ENCODE measurements at regions not wholly inside any gene's neighbourhood (a gene's known extent, or its start where the extent isn't known, plus 50 kb on each side); places are given as distances from the start of the nearest gene placed in this dataset.

DNA sequence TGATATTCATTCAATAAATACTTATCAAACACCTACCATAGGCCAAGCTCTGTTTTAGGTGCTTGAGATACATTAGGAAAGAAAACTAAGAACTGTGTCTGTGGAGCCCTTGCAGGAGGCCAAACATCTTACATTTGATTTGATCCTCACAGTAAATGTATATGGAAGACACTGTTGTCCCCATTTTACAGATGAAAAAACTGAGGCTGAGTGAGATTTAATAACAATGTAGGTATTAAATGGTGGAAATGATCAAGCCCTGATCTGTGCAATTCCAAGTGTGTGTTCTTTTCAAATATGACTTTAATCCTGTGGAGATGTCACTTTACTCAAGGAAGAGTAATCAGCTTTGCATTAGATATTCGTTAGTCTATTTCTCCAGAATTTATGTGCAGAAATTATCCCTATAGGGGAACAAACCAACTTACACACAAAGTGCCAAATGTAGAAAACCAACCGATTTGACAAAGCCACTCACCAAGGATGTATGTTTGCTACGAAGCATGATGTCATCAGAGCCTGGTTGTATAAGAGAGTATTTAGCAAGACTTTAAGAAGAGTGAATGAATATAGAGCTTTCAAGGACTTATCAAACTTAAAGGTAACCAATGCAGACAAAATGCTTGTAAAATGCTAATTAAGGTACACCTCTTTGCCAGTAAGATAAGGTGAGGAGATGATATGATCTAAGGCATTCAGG is 153.9 kb upstream of the NFIB start:
- no peak for DNase-seq (ENCODE audit: low read depth in 2 of 2)

DNA sequence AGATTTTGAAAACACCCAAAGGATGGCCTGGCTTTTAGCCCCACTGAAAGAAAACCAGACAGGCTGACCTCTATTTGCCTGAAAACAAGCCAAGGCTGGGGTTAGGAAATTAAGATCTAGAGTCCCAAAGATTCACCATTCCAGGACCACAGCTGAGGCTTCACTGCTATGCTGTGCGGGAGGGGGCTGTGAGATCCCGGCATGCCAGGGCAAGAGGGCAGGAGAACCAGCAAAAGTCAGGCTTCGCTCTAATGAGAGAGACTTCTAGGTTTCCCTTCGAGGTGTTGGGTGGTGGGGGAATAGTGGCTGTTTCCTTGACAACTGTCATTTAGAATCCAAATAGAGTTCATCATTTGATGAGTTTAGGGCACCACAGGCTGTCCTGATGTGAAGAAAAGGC is 152.9 kb upstream of the NFIB start:
- DNase-seq (ENCODE audit: low read depth in 2 of 2): no peak

DNA sequence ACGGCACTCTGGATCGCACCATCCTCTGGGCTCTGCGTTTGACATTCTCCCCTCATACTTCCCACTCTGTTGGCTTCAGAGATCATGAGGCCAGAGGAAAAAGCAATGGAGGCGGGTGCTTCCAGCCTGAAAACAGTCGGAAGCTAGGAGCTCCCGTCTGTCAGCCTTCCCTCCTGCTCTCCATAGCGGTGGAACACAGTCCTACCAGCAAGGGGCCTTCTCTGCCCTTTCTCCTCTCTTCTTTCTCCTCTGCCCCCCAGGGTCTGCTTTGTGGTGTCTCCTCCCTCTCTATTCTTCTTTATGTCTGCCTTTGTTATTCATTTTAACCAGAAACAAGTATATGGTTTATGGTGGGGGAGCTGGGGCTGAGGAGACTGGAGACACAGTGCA is 152.5 kb upstream of the NFIB start:
- DNase-seq (ENCODE audit: low read depth in 2 of 2): no peak

DNA sequence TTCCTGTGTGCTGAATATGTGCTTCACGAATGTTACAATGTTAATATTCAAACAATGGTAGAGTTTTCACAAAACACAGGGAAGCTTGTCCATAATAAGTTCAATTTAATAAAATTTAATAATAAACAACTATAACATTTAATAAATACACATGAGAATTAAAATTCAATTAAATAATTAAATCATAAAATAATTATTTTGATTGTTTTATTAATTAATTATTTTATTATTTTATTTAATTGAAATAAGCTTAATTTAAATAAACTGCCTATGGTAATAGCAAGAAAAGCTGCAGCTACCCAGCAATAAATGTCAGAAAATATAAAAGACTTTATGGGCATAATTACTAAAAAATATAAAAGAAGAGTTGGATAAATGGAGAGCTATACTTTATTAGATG is 149.0 kb upstream of the NFIB start:
- no peak for DNase-seq (ENCODE audit: low read depth in 2 of 2)

DNA sequence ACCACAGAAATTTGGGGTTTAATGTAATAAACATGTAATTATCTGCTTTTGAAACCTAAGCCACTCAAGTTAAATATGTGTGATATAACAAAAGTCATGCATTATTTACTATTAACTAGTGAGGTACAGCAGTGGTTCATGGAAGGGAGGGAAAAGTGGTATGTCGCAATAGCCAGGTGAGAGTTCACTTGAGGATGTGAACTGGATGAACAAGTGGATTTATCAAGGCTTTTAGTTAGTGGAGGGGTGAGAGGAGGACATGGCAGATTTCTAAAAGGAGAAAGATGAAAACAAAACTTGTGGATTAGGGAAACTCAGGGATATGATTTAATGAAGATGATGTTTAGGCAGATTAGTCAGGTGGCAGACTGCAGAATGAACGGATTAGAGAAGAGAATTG is 141.3 kb upstream of the NFIB start:
- no peak for DNase-seq (ENCODE audit: low read depth in 2 of 2)

DNA sequence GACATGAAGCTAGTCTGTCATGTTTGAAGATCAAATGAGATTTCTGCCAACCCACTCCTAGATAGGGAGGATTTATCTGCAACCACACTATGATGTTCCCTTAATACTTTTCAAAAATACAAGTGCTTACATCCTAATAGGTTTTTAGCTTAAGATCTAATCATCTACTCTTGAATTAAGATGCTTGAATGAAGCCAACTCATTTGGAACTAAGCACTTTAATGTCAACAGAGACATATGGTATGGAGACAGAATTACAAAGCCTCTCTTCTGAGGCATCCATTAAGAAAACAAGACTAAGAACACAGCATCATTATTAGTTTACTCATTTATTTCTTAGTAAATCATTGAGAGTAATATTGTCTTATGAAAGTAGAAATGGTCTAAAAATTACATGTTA is 139.3 kb upstream of the NFIB start:
- no peak for DNase-seq (ENCODE audit: low read depth in 2 of 2)

DNA sequence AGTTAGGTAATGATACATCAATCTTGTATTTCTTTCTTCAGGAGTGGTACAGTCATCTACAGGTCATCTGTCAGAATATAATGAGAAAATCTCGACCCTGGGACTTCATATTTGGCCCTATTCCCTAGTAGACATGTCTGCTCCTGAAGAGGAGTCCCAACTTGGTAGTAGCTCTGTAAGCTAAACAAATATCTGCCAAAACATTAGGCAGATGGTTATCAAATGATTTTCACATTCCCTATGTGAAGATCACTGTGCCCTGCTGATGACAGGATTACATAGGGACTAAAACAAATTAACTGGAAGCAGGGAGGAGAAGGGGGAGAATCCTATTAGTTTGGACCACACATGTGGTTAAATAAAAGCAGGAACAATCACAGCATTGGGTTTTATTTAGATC is 138.6 kb upstream of the NFIB start:
- no peak for DNase-seq (ENCODE audit: low read depth in 2 of 2)

DNA sequence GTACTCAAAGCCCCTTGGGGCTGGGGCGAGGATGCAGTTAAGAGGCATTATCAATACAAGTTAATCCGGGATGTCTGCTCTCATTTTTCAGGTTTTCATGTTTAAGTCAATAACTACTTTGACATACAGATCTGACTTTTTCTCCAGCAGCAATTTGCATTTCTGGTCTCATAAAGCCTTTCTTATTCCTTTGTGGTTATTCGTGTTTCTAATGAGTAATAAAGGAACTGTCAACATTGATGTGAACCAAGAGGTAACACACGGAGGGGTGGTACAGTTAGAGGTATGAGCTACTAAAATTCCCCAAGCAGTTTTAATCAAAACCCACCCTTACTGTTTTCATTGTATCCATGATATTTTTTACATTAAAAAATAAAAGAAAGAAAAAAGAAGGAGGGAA is 138.0 kb upstream of the NFIB start:
- no peak for DNase-seq (ENCODE audit: low read depth in 2 of 2)

DNA sequence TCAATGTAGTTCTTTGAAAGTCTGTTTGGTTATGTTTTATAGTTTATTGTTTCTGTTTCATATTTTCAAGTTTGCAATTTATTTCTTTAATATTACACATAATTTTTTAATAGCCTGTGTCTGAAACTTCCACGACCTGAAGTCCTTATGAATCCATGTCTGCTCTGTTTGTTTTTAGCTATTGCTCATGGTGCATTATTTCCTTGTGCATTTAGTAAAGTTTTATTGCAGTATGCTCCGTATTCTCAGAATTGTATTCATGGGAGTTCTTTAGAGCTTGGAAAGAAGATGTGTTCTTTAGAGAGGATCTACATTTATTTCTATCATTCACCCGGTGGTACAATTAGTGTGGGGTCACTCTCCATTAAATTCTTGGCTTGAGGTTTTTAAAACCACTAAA is 133.2 kb upstream of the NFIB start:
- DNase-seq (ENCODE audit: low read depth in 2 of 2): no peak

DNA sequence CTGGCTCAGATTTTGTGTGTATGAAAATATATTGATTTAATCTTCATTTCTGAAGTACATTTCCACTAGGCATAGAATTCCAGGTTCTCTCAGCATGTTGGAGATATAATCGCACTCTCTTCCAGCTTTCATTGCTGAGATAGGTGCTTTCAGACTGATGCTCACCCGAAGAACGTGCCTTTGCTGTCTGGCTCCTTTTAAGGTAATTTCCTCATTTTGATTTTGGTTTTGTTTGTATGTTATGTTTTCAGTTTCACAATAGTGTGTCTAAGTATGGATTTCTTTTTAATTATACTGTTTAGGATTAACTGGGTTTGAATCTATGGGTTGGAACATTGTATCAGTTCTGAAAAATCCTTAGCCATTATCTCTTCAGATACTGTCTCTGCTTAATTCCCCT is 132.0 kb upstream of the NFIB start:
- DNase-seq (ENCODE audit: low read depth in 2 of 2): no peak

DNA sequence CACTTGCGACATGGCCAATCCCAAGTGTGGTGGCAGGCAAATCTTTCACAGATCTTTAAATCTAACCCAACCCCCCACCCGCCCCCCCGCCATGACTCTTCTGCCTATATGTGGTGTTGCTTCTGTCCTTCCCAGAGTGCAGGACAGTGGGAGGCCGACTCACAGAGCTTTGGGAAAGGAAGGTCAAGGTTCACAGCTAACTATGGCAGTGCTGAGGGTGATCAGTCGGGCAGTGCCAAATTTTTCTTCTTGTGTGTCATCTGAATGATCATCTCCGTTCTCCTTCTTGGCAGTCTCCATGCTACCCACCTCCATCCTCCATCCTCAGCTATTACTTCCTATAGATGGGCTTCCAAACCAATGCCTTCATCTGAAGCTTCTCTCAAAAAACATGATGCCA is 129.0 kb upstream of the NFIB start:
- DNase-seq (ENCODE audit: low read depth in 2 of 2): no peak

DNA sequence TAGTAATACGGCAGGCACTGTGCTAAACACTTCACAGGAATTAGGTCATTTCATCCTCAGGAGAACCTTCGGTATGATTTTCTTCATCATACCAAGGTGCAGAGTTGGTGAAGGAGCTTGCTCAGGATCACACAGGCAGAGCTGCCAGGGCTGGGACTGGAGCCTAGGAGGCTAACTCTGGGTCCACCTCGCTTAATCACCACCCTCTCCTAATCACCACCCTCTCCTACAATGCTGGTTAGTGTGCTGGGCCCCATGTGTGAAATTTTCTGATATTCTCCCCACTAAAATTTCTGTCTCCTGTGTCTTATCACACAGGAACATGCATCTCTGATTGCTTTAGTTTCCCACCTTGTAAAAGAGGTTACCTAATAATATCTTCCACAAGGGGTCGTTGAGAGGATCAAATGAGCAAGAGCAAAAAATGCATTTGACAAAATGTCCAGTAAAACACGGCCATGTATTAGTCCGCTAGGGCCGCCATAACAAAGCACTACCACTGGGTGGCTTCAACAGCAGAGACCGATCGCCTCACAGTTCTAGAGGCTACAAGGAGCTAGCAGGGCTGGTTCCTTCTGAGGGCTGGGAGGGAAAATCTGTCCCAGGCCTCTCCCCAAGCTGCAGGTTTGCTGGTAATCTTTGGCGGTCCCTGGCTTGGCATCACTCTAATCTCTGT is 128.2 kb upstream of the NFIB start:
- DNase-seq (ENCODE audit: low read depth in 2 of 2): peak in 1 of 2 donors; percentile 23

DNA sequence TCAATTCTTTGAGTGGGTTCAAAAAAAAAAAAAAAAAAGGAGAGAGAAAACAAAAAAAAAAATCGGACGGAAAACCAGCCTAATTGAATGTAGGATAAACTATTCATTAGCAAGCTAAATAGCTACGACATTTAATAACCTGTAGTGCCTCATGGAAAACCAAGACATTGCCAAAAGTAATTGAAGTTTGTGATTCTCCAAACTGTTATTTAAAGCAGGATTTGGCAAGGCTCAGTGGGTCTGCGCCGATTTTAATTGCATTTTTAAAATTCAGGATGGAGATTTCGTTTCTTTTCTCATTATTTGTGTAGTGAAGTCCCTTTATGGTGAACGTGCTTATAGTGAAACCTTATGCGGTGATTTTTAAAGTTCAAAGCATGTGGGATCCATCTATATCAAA is 127.2 kb upstream of the NFIB start:
- DNase-seq (ENCODE audit: low read depth in 2 of 2): no peak

DNA sequence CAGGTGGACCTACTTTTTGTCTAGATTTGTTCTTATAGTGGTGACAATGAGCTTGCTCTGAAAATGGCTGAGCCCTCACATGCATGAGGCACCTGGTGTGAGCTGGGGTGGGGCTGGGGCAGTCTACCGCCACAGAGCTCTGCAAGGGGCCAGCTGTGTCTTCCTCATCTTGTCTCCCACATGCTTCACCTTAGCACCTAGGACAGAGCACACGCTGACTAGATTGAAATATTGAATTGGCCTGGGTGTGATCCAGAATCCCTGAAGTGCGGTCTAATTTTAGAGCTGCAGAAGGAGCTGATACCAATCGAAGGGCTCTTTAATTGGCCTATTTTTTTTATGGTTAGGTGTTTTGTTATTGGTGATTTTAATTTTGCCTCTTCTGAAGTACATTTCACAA is 126.1 kb upstream of the NFIB start:
- DNase-seq (ENCODE audit: low read depth in 2 of 2): no peak

DNA sequence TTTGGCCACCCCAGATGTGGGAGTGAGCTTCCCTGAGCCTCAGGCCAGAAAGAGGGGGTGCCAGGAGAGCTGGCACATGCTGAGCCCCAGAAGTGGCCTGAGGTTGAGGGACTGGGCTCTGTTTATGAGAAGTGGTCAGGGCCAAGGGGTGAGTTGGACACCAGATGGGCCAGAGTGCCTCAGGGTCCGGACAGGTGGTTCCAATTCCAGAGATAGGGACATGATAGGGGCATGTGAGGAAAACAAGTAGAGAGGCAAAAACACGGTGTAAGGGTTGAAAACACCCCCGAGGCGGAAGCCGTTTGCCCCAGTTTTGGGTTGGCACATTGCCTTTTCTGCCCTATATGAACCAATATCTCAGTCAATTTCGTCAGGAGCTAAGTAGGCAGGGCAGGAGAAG is 125.6 kb upstream of the NFIB start:
- no peak for DNase-seq (ENCODE audit: low read depth in 2 of 2)

DNA sequence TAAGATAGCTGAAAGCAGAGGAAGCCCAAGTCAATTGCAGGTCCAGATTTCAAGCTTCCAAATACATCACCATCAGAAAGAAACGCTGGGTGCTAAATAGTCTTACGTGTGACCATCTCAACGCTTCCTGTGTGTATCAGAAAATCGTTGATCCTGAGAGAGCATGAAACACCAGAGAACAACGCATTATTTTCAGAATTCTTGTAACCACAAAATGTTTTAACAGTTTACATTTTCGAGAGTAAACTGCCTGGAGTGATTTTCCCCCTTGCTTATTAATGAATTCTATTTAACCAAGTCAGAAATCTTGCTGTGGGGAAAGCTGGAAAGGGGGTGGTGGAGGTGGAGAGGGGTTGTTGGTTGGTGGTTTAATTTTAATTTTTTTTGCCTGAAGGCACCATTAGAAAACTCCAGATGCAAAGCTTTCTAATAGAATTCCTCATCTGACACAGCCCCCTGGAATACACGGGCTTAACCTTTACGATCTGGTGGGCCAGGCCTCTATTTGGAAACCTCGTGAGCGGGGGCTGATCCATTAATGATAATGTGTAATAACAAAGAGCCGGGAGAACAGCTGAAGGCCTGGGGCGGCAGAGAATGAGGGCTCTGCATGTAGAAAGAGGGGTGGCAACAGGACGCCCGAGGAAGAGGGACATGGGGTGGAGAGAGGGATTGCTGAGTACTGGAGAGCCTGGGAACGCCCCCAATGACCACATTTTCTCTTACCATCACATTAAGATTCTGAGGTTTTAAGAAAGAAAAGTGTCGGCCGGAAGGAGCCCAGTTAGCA is 124.5 kb upstream of the NFIB start:
- no peak for DNase-seq (ENCODE audit: low read depth in 2 of 2)

DNA sequence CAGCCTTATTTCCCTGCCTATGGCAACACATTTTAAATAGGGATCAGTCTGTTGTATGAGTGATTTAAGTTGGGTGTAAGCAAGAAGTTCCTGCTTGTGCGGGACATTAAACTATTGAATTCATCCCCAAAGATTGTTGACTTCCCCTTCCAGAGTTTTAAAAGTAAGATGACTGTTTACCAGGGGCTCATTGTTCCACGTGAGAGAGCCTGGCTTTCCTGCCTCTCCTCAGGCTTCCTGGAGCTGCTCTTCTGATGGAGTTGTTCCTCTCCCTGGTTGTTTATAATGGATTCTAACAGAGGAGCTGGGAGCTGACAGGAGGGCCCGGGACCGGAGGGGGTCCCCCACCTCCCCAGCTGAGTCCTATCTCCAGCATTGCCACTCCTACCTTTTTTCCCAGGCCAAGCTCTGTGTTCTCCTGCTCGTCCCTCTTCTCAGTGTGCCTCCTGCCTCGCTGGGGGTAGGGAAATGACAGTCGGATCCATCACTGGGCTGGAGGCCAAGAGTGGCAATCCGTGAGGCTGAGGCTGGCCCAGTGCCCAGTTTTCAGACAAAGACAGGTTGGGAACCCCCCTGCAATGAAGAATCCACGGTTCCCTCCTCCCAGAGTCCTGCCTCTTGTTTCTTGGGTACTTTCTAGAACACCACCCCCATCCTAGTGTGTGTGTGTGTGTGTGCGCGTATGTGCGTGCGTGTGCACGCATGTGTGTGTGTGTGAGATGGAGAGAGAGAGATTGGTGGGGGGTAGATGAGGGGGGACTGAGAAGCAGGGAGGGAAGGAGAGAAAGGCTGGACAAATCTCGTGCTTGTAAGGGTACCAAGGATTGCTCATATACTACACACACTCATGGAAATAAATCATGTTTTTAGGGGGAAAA is 123.7 kb upstream of the NFIB start:
- peak; percentile 77 to 96 for DNase-seq (ENCODE audit: low read depth in 2 of 2)

DNA sequence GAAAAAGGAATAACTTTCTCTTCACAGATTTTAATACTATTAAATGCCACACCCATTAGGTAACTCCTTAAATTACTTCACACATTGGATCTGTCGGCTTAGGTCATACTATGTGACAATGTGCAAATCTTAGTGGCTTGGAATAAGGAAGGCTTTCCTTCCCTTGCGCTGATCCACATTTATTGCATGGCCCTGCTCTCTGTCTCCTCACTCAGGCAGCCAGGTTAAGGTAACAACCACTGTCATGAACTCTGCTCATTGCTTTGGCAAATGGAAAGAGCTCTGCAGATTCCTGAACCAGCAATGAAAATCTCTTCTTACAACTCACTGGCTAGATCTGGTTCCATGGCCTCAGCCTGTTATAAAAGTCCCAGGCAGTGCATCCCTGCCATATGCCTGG is 121.9 kb upstream of the NFIB start:
- DNase-seq (ENCODE audit: low read depth in 2 of 2): no peak

DNA sequence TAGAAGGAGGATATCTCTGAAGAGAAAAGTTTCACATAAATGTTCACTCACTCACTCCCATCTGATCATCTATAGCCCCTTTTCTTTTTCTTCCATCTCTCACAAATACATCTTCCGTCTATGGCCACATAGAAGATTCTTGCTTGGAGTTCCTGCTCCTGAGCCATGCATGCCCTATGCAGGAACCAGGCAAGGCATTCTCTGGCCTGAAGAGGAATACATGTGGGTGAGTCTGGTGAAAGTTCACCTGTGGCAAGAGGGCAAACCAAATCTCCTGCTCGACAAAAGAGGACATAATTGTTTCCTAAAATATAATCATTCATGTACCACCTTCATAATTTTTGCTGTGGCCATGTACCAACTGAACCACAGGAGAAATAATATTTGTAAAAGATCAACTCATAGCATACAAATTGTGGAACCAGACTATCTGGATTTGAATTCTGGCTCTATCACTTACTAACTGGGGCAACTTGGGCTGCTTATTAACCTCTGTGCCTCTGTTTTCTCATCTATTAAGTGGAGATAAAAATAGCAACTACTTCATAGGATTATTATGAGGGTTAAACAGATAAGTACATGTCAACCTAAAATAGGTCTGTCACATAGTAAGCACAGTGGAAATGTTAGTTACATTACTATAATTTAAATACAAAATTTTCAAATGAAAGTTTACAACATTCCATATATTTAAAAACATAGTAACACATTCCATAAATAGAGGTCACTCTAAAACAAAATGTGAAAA is 121.2 kb upstream of the NFIB start:
- no peak for DNase-seq (ENCODE audit: low read depth in 2 of 2)

DNA sequence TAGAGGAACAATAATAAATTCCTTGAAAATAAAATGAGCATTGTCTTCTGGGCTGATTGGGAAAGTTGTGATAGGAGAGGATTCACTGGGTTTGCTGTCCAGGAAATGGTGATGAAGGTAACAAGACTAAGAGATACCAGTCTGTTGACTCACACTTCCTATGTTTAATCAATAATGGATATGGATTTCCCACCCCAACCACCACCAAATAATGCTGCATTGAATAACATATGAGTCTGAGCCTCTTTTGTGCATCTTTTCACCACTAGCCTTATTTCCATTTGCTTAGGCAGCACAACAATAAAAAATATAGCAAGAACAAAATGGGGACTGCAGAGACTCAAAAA is 120.2 kb upstream of the NFIB start:
- no peak for DNase-seq (ENCODE audit: low read depth in 2 of 2)

All from lung microvascular endothelial cell (primary cell).